GM03348 (cell line): ENCODE measurements at regions not wholly inside any gene's neighbourhood (a gene's known extent, or its start where the extent isn't known, plus 50 kb on each side); places are given as distances from the start of the nearest gene placed in this dataset.

Experiments used
- DNase-seq: peaks from one replicate; pipeline ENCODE4 v3.0.0; 2012; ENCODE audit warnings: low spot score

GRCh38 chr12:131477613-131478012, 233.3 kb upstream of the SFSWAP start:
- no peak for DNase-seq

- DNase-seq, result no peak
Observed at GRCh38 chr12:131478468-131478867, 232.4 kb upstream of the SFSWAP start.

GRCh38 chr12:131482199-131482598, 228.7 kb upstream of the SFSWAP start:
- no peak for DNase-seq

GRCh38 chr12:131482686-131483085, 228.2 kb upstream of the SFSWAP start:
- DNase-seq, result no peak

- no peak for DNase-seq
Observed at GRCh38 chr12:131486451-131487230, 224.2 kb upstream of the SFSWAP start.

GRCh38 chr12:131487388-131488124, 223.3 kb upstream of the SFSWAP start:
- DNase-seq, result no peak

- no peak for DNase-seq
Observed at GRCh38 chr12:131489718-131490117, 221.2 kb upstream of the SFSWAP start.

- no peak for DNase-seq
Observed at GRCh38 chr12:131491155-131491554, 219.7 kb upstream of the SFSWAP start.

- DNase-seq, result no peak
Observed at GRCh38 chr12:131491916-131492490, 218.9 kb upstream of the SFSWAP start.

GRCh38 chr12:131493068-131493826, 217.6 kb upstream of the SFSWAP start:
- no peak for DNase-seq

GRCh38 chr12:131494216-131494615, 216.7 kb upstream of the SFSWAP start:
- DNase-seq, result no peak

GRCh38 chr12:131494741-131495524, 216.0 kb upstream of the SFSWAP start:
- DNase-seq, result no peak

GRCh38 chr12:131497966-131498365, 212.9 kb upstream of the SFSWAP start:
- no peak for DNase-seq

GRCh38 chr12:131499160-131499863, 211.6 kb upstream of the SFSWAP start:
- no peak for DNase-seq

- no peak for DNase-seq
Observed at GRCh38 chr12:131499864-131500190, 211.1 kb upstream of the SFSWAP start.

- no peak for DNase-seq
Observed at GRCh38 chr12:131500564-131500963, 210.3 kb upstream of the SFSWAP start.

GRCh38 chr12:131505561-131505960, 205.3 kb upstream of the SFSWAP start:
- no peak for DNase-seq

GRCh38 chr12:131506426-131506825, 204.5 kb upstream of the SFSWAP start:
- no peak for DNase-seq

- DNase-seq, result no peak
Observed at GRCh38 chr12:131507094-131507493, 203.8 kb upstream of the SFSWAP start.

GRCh38 chr12:131507881-131508280, 203.0 kb upstream of the SFSWAP start:
- DNase-seq, result no peak

- no peak for DNase-seq
Observed at GRCh38 chr12:131509701-131510100, 201.2 kb upstream of the SFSWAP start.
